ENCODE measurements at regions not wholly inside any gene's neighbourhood (a gene's known extent, or its start where the extent isn't known, plus 50 kb on each side); places are given as distances from the start of the nearest gene placed in this dataset.

- no peak for TF ChIP-seq FOXM1 (IDR thresholded peaks at IDR 0.05; ENCODE audit: borderline replicate concordance, low read depth)
- no peak for TF ChIP-seq TCF12 (IDR thresholded peaks at IDR 0.05; ENCODE audit: low read depth)
- no peak for TF ChIP-seq ZBTB7A (IDR thresholded peaks at IDR 0.05; ENCODE audit: low read depth)
- TF ChIP-seq EP300 (IDR thresholded peaks at IDR 0.05; ENCODE audit: borderline replicate concordance): no peak
- no peak for TF ChIP-seq TAF1 (IDR thresholded peaks at IDR 0.05; ENCODE audit: low read depth)
- no peak for TF ChIP-seq REST (IDR thresholded peaks at IDR 0.05; ENCODE audit: low read depth)
- no peak for TF ChIP-seq NFIC (IDR thresholded peaks at IDR 0.05)
- TF ChIP-seq, protein P1, sequence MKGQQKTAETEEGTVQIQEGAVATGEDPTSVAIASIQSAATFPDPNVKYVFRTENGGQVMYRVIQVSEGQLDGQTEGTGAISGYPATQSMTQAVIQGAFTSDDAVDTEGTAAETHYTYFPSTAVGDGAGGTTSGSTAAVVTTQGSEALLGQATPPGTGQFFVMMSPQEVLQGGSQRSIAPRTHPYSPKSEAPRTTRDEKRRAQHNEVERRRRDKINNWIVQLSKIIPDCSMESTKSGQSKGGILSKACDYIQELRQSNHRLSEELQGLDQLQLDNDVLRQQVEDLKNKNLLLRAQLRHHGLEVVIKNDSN (IDR thresholded peaks at IDR 0.05): no peak
Measured at GRCh38 chr1:219781491-219781890, 146.9 kb downstream of the SLC30A10 start.
